ENCODE measurements at regions not wholly inside any gene's neighbourhood (a gene's known extent, or its start where the extent isn't known, plus 50 kb on each side); places are given as distances from the start of the nearest gene placed in this dataset.

GRCh38 chr12:82149045-82149444, 209.1 kb downstream of the CCDC59 start:
- DNase-seq, result no peak

- no peak for DNase-seq
Observed at GRCh38 chr12:82146740-82147139, 211.4 kb downstream of the CCDC59 start.

- DNase-seq, result no peak
Observed at GRCh38 chr12:82144505-82144904, 213.7 kb downstream of the CCDC59 start.

GRCh38 chr12:82132390-82132789, 225.8 kb downstream of the CCDC59 start:
- no peak for DNase-seq

DNA sequence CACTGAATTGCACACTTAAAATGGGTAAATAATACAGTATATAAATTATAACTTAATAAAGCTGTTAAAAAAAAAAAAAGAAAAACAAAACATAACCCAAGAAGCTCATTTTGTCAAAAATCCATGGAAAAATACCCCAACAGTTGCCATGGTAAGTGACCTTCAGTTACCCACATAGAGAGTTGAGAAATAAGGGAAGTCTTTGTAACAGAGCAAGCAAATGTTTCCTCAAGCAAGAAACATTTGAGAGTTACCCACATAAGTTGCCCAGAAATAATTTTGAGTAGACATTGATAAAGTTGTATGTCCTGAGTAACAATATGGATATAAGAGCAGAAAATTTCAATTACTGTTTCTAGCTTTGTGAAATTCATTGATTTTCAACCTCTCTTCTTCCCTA, 227.4 kb downstream of the CCDC59 start:
- no peak for DNase-seq

GRCh38 chr12:82124711-82125380, 233.3 kb downstream of the CCDC59 start:
- no peak for DNase-seq

- DNase-seq, result no peak
Observed at GRCh38 chr12:82121545-82121944, 236.6 kb downstream of the CCDC59 start.

DNA sequence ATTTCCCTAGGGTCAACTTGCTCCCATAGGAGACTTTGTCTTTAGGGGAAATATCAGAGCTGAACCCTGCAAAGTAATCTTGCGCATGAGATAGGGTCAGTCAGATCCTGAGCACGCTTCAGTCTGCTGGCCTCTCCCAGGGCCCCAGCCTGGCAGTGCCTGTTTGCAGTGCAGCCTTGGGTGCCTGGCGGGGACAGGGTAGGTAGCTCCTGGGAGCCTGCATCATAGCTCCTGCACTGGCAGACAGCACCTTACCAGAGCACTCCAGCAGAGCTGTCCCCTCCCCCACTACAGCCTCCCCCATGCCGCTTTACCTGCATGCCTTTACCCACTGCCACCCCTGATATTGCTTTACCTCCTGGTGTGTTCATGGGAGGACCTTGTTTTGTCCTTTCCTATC, 237.3 kb downstream of the CCDC59 start:
- DNase-seq, result no peak

GRCh38 chr12:82109243-82109642, 248.9 kb downstream of the CCDC59 start:
- no peak for DNase-seq

DNA sequence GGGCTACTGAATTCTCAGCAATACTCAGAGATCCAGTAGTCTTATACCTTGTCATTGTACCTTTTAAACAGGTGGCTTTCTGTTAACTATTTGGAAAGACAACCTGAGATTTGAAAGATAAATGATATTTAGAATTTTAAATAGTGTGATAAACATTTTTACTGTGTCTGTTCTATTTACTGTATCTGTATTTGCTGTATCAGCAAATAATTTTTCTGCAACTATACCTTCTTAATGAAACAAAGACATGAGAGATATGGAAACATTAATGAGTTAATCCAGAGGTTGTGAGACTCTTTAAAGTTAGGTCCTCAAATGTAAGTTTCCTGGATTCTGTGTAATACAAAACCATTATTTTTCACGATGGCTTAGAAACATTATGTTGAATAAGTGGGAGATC, 249.6 kb downstream of the CCDC59 start:
- no peak for DNase-seq

DNA sequence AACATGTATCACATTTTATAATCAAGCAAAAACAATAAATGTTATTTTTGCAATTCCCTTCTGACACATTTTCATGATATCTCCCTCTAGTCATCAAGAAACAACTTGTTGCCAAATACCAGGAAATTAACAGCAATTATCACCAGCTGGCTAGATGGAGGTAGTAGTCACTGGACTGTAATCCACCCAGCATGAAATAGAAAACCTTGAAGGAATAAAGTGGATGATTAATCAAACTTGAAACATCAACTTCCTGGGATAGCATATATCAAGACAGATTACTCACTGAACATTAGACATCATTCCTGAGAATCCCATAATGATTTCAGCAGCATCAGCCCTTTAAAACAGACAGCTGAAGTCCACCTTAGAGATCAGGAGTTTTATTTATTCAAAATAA, 259.0 kb downstream of the CCDC59 start:
- DNase-seq, result no peak

DNA sequence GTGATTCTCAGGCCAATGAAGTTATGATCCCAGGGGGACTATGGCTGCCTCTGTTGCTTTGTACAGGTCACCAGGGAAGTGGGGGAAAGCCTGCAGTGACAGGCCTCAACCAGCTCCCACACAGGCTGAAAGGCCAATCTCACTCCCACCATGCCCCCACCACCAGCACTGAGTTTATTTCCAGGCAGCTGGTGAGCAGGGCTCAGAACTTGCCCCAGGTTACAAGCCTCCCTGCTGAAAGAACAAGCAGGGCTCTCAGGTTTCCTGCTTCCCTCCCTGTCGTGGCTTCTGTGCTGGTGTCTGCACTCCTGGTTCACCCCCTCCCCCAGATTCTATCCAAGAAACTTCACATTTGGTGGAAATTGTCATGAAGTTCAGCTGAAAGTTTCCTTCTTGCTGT, 260.3 kb downstream of the CCDC59 start:
- DNase-seq, result no peak

GRCh38 chr12:82097438-82097837, 260.7 kb downstream of the CCDC59 start:
- no peak for DNase-seq

DNA sequence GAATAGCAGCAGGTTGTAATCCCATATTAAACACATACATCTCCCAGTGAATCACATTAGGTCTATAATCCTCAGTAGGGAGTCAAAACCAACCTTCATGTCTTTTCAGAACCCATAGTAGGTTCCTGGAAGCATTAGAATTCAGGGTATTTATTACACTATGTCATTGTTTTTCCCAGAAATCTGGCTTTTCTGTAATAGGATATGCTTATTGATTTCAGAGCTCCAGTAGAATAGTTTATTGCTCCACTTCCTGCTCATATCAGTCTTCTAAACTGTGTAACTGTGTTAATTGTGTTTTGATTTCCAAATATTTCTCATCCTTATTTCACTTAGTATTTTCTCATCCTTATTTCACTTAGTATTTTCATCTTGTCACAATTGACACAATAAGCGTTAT, 268.0 kb downstream of the CCDC59 start:
- no peak for DNase-seq

- DNase-seq, result no peak
Observed at GRCh38 chr12:82089369-82090121, 268.6 kb downstream of the CCDC59 start.

GRCh38 chr12:82082501-82082900, 275.7 kb downstream of the CCDC59 start:
- DNase-seq, result no peak

- no peak for DNase-seq
Observed at GRCh38 chr12:82069931-82070514, 288.2 kb downstream of the CCDC59 start.

GRCh38 chr12:82058197-82058596, 299.0 kb upstream of the PPFIA2 start:
- DNase-seq, result no peak

DNA sequence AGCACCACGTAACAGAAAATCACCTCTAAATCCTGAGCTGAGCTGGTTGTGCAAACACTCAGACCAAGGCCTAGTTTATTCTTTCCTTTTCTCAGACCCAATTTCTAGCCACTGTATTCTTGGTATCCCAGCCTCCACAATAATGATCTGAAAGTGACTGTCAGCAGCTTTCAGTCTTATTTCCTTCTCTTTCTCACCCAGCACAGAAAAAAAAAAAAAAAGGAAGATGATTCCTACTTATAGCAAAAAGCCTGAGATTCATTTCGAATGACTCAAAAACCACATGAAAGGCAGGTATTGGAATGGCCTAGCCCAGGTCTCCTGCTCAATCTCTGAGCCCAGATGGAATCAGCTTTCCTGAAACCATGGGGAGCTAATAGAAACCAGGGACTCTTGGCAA, 298.6 kb upstream of the PPFIA2 start:
- DNase-seq, result no peak

GRCh38 chr12:82055391-82055790, 296.2 kb upstream of the PPFIA2 start:
- DNase-seq, result no peak

DNA sequence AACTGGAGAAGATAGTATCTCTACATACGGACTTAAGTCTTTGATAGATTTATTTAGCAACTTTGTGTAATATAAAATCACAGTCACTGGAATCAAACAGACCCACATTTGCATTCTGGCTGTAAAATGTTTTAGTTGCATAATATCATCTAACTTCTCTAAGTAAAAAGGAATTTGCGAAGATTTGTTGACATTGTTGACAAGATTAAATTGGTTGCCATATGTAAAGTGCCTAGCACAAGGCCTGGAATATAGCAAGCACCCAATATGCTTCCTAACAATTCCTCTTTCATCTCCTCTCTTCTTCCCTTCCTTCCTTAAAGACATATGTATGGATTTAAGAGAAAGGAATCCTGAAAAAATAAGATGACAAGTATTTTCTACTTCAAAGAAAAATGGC, 295.4 kb upstream of the PPFIA2 start:
- DNase-seq, result no peak

DNA sequence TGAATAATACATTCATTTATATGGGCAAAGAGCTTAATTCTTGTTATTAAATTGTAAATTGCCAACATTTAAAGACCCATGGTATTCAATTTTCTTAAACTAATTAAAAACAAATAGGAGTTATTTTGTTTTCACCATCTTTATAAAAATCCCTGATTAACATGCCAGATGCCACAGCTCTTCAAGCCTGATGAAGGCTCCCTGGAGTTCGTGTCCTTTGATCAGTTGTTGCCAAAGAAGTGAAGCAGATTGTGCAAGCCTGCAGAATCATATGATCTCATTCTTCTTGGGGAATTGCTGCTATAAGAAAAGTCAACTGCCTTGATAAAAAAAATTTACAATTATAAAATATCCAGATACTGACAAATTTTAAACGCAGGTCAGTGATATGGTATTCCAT, 288.3 kb upstream of the PPFIA2 start:
- DNase-seq, result no peak

DNA sequence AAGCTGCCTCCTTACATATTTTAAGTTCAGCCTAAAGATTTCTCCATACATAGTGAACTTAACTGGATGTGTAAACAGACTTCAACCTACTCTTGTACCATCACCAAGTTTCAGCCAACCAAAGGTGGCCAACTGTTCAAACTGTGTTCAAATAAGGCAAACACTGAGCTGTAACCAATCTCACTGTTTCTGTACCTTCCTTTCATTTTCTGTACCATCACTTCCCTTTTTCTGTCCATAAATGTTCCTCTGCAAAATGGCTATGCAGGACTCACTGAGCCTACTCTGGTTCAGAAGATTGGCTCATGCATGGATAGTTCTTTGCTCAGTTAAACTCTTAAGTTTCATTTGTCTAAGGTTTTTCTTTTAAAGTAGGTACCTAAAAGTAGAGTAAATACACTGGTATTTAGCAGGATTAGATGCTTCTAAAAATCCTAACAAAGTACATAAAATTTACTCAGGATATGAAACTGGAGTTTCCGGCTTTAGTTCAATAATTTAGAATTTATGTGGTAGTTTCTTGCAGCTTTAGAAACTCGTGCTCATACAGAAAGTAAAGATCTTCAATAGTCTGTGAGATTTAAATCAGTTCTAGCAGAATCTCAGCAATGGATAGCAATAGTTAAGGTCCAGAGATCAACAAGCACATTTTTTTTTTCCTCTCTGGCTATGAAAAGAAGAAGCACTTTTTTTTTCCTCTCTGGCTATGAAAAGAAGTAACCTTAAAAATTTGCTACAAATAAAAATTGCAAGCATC, 282.0 kb upstream of the PPFIA2 start:
- no peak for DNase-seq

DNA sequence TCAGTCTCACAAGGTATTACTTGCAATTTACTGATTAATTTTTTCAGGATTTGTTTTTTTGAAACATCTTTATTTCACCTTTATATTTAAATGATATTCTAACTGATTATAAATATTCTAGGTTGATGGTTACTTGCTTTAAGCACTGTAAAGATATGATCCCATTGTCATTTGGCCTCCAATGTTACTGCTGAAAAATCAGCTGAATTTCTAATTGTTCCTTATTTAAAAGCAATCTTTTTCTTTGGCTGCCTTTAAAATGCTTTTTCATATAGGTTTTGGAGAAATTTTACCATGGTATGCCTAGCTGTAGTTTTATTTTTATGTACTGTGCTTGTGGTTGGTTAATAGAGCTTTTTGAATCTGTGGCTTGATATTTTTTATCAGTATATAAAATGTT, 275.6 kb upstream of the PPFIA2 start:
- DNase-seq, result no peak
